ENCODE measurements at regions not wholly inside any gene's neighbourhood (a gene's known extent, or its start where the extent isn't known, plus 50 kb on each side); places are given as distances from the start of the nearest gene placed in this dataset.

- no peak overlapping the region for H3K4me2 ChIP-seq (ENCODE audit: insufficient read depth, low read length)
- no peaks in the 10 kb centered on the region for H3K27me3 ChIP-seq (ENCODE audit: insufficient read depth, low read length, poor library complexity)
- H3K36me3 ChIP-seq (ENCODE audit: insufficient read depth, low read length): no peaks in the 10 kb centered on the region
- H3K9me3 ChIP-seq (ENCODE audit: insufficient read depth, low read length, severe bottlenecking): no peaks in the 10 kb centered on the region
- no peaks in the 10 kb centered on the region for H4K20me1 ChIP-seq (ENCODE audit: insufficient read depth, low read length)
- no peaks in the 10 kb centered on the region for H3K79me2 ChIP-seq (ENCODE audit: insufficient read depth, low read length)
- H3K4me3 ChIP-seq (ENCODE audit: low read depth in 1 of 2, low read length in 2 of 2): no peak overlapping the region
- no peaks in the 10 kb centered on the region for H3K4me1 ChIP-seq (ENCODE audit: insufficient read depth, low read length)
- no peak for DNase-seq
- TF ChIP-seq EZH2 (IDR thresholded peaks at IDR 0.05; ENCODE audit: borderline replicate concordance, low read depth, low read length, severe bottlenecking) (no peak), CTCF (IDR thresholded peaks at IDR 0.05; ENCODE audit: borderline replicate concordance, extremely low read depth, low read length, poor library complexity, severe bottlenecking) (no peak)
- H2AFZ ChIP-seq (ENCODE audit: low read depth, low read length): no peak overlapping the region
- H3K9ac ChIP-seq (ENCODE audit: low read depth, low read length): no peak overlapping the region
- no peak overlapping the region for H3K27ac ChIP-seq (ENCODE audit: low read length)
- ATAC-seq (ENCODE audit: insufficient read depth, low read depth): no peak
Measured at GRCh38 chr20:6942266-6942665, 174.8 kb downstream of the BMP2 start.

GRCh38 chr20:6944292-6944691 is 176.8 kb downstream of the BMP2 start:
- TF ChIP-seq CTCF (IDR thresholded peaks at IDR 0.05; ENCODE audit: borderline replicate concordance, extremely low read depth, low read length, poor library complexity, severe bottlenecking): no peak
- no peak for TF ChIP-seq EZH2 (IDR thresholded peaks at IDR 0.05; ENCODE audit: borderline replicate concordance, low read depth, low read length, severe bottlenecking)
- Histone ChIP-seq H3K79me2 (ENCODE audit: insufficient read depth, low read length) (no peaks in the 10 kb centered on the region), H3K4me1 (ENCODE audit: insufficient read depth, low read length) (no peaks in the 10 kb centered on the region), H3K36me3 (ENCODE audit: insufficient read depth, low read length) (no peaks in the 10 kb centered on the region), H3K4me3 (ENCODE audit: low read depth in 1 of 2, low read length in 2 of 2) (no peak overlapping the region), H4K20me1 (ENCODE audit: insufficient read depth, low read length) (no peaks in the 10 kb centered on the region), H3K4me2 (ENCODE audit: insufficient read depth, low read length) (no peak overlapping the region), H3K9me3 (ENCODE audit: insufficient read depth, low read length, severe bottlenecking) (no peaks in the 10 kb centered on the region), H3K9ac (ENCODE audit: low read depth, low read length) (no peak overlapping the region), H2AFZ (ENCODE audit: low read depth, low read length) (no peak overlapping the region), H3K27me3 (ENCODE audit: insufficient read depth, low read length, poor library complexity) (no peaks in the 10 kb centered on the region), H3K27ac (ENCODE audit: low read length) (no peak overlapping the region)
- DNase-seq: no peak
- ATAC-seq (ENCODE audit: insufficient read depth, low read depth): no peak

GRCh38 chr20:6953611-6954010 is 186.1 kb downstream of the BMP2 start:
- no peak for TF ChIP-seq EZH2 (IDR thresholded peaks at IDR 0.05; ENCODE audit: borderline replicate concordance, low read depth, low read length, severe bottlenecking)
- no peak for TF ChIP-seq CTCF (IDR thresholded peaks at IDR 0.05; ENCODE audit: borderline replicate concordance, extremely low read depth, low read length, poor library complexity, severe bottlenecking)
- H4K20me1 ChIP-seq (ENCODE audit: insufficient read depth, low read length): no peaks in the 10 kb centered on the region
- DNase-seq (no peak), ATAC-seq (ENCODE audit: insufficient read depth, low read depth) (no peak)
- no peak overlapping the region for H3K9ac ChIP-seq (ENCODE audit: low read depth, low read length)
- no peaks in the 10 kb centered on the region for H3K4me1 ChIP-seq (ENCODE audit: insufficient read depth, low read length)
- H3K9me3 ChIP-seq (ENCODE audit: insufficient read depth, low read length, severe bottlenecking): no peaks in the 10 kb centered on the region
- H3K27me3 ChIP-seq (ENCODE audit: insufficient read depth, low read length, poor library complexity): no peaks in the 10 kb centered on the region
- no peaks in the 10 kb centered on the region for H3K36me3 ChIP-seq (ENCODE audit: insufficient read depth, low read length)
- H3K4me2 ChIP-seq (ENCODE audit: insufficient read depth, low read length): no peak overlapping the region
- no peak overlapping the region for H2AFZ ChIP-seq (ENCODE audit: low read depth, low read length)
- H3K4me3 ChIP-seq (ENCODE audit: low read depth in 1 of 2, low read length in 2 of 2): no peak overlapping the region
- no peak overlapping the region for H3K27ac ChIP-seq (ENCODE audit: low read length)
- H3K79me2 ChIP-seq (ENCODE audit: insufficient read depth, low read length): no peaks in the 10 kb centered on the region

GRCh38 chr20:6954219-6954618 is 186.7 kb downstream of the BMP2 start:
- no peaks in the 10 kb centered on the region for H3K9me3 ChIP-seq (ENCODE audit: insufficient read depth, low read length, severe bottlenecking)
- DNase-seq (no peak), ATAC-seq (ENCODE audit: insufficient read depth, low read depth) (no peak)
- H2AFZ ChIP-seq (ENCODE audit: low read depth, low read length): no peak overlapping the region
- TF ChIP-seq EZH2 (IDR thresholded peaks at IDR 0.05; ENCODE audit: borderline replicate concordance, low read depth, low read length, severe bottlenecking): no peak
- TF ChIP-seq CTCF (IDR thresholded peaks at IDR 0.05; ENCODE audit: borderline replicate concordance, extremely low read depth, low read length, poor library complexity, severe bottlenecking): no peak
- no peak overlapping the region for H3K9ac ChIP-seq (ENCODE audit: low read depth, low read length)
- no peak overlapping the region for H3K4me2 ChIP-seq (ENCODE audit: insufficient read depth, low read length)
- H3K4me1 ChIP-seq (ENCODE audit: insufficient read depth, low read length): no peaks in the 10 kb centered on the region
- H3K4me3 ChIP-seq (ENCODE audit: low read depth in 1 of 2, low read length in 2 of 2): no peak overlapping the region
- H3K36me3 ChIP-seq (ENCODE audit: insufficient read depth, low read length): no peaks in the 10 kb centered on the region
- no peaks in the 10 kb centered on the region for H4K20me1 ChIP-seq (ENCODE audit: insufficient read depth, low read length)
- no peaks in the 10 kb centered on the region for H3K79me2 ChIP-seq (ENCODE audit: insufficient read depth, low read length)
- no peak overlapping the region for H3K27ac ChIP-seq (ENCODE audit: low read length)
- no peaks in the 10 kb centered on the region for H3K27me3 ChIP-seq (ENCODE audit: insufficient read depth, low read length, poor library complexity)

All from DND-41 (cell line).